ENCODE measurements at regions not wholly inside any gene's neighbourhood (a gene's known extent, or its start where the extent isn't known, plus 50 kb on each side); places are given as distances from the start of the nearest gene placed in this dataset.

GRCh38 chr6:98695091-98695801 is 139.1 kb upstream of the POU3F2 start:
- Histone ChIP-seq H3K27ac (no peak overlapping the region), H3K36me3 (no peaks in the 10 kb centered on the region), H3K4me3 (no peak overlapping the region), H3K4me1 (no peaks in the 10 kb centered on the region), H3K9me3 (no peaks in the 10 kb centered on the region), H3K27me3 (no peaks in the 10 kb centered on the region)
- 71 to 75% methylated on average over 7 of the region's 7 CpGs for WGBS, 2 donors
- intact Hi-C loops (cut with DNase I), result no loop called here
- TF ChIP-seq POLR2AphosphoS5 (IDR thresholded peaks at IDR 0.05) (no peak), CTCF (IDR thresholded peaks at IDR 0.05) (no peak), POLR2A (IDR thresholded peaks at IDR 0.05) (no peak), EP300 (IDR thresholded peaks at IDR 0.05) (no peak)
- no peak for DNase-seq

GRCh38 chr6:98711380-98711779 is 123.0 kb upstream of the POU3F2 start:
- no peak overlapping the region for H3K27ac ChIP-seq

DNA sequence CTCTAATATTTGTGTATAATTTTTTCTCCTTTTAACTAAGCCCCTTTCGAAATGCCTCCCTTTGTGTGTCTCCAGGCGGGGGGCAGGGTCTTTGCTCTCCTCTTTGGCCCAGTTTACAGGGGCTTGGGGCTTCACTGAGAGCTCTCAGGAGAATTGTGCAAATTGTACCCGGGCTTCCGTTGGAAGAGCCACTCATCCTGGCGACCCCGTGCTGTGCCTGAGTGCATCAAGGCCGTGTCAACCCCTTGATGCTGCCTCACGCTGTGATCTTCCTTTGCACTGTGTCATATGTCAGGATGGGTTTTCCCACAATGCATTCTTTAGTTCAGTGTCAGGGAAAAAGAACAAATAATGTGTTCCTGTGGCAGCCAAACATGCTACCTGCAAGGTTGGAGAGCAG is 118.0 kb upstream of the POU3F2 start:
- no peak for DNase-seq
- Histone ChIP-seq H3K27ac (no peak overlapping the region), H3K27me3 (no peaks in the 10 kb centered on the region), H3K4me3 (no peak overlapping the region), H3K36me3 (no peaks in the 10 kb centered on the region), H3K4me1 (no peaks in the 10 kb centered on the region), H3K9me3 (no peaks in the 10 kb centered on the region)
- intact Hi-C loops (cut with DNase I), result no loop called here
- TF ChIP-seq CTCF (IDR thresholded peaks at IDR 0.05), result no peak
- TF ChIP-seq POLR2AphosphoS5 (IDR thresholded peaks at IDR 0.05), result no peak
- no peak for TF ChIP-seq EP300 (IDR thresholded peaks at IDR 0.05)
- TF ChIP-seq POLR2A (IDR thresholded peaks at IDR 0.05), result no peak
- WGBS, 2 donors, result 10 to 16% methylated on average over 8 of the region's 8 CpGs

More at GRCh38 chr6:98711380-98711779, 123.0 kb upstream of the POU3F2 start:
- no peaks in the 10 kb centered on the region for H3K36me3 ChIP-seq
- no peaks in the 10 kb centered on the region for H3K9me3 ChIP-seq
- no peaks in the 10 kb centered on the region for H3K4me1 ChIP-seq
- H3K27me3 ChIP-seq, result no peaks in the 10 kb centered on the region
- no peak overlapping the region for H3K4me3 ChIP-seq
- intact Hi-C loops (cut with DNase I), result no loop called here
- no peak for DNase-seq
- TF ChIP-seq EP300 (IDR thresholded peaks at IDR 0.05) (no peak), CTCF (IDR thresholded peaks at IDR 0.05) (no peak), POLR2A (IDR thresholded peaks at IDR 0.05) (no peak), POLR2AphosphoS5 (IDR thresholded peaks at IDR 0.05) (no peak)

DNA sequence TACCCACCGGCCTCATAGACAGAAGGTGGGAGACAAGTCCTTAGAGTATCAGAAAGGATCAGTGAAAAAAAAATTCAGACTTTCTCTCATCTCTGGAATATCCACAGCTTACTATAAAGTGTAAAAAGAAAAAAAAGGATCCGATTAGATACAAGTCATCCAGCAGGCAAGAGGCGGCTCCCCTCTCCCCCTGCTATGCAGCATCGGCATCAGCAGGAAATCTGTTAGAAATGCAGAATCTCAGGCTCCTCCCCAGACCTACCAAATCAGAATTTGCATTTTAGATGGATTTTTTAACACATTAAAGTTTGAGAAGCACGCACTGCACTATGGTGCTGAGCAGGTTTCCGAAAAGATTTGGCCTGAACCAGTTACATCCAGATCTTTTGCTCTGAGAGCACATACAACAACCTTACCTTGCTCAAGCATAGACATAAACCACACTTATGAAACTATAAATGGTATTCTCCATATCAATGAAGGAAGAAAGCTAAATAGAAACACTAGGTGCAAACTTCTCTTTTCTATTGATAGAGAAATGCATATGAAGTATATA is 117.0 kb upstream of the POU3F2 start:
- 50 to 62% methylated on average over 6 of the region's 6 CpGs for WGBS, 2 donors
- H3K4me3 ChIP-seq, result no peak overlapping the region
- no peak overlapping the region for H3K27ac ChIP-seq
- no peaks in the 10 kb centered on the region for H3K27me3 ChIP-seq
- H3K4me1 ChIP-seq, result no peaks in the 10 kb centered on the region
- TF ChIP-seq EP300 (IDR thresholded peaks at IDR 0.05) (no peak), POLR2A (IDR thresholded peaks at IDR 0.05) (no peak), CTCF (IDR thresholded peaks at IDR 0.05) (no peak), POLR2AphosphoS5 (IDR thresholded peaks at IDR 0.05) (no peak)
- H3K9me3 ChIP-seq, result no peaks in the 10 kb centered on the region
- H3K36me3 ChIP-seq, result no peaks in the 10 kb centered on the region
- intact Hi-C loops (cut with DNase I), result no loop called here
- no peak for DNase-seq

- H3K27me3 ChIP-seq, result no peaks in the 10 kb centered on the region
- no peak overlapping the region for H3K27ac ChIP-seq
- no peak for DNase-seq
- intact Hi-C loops (cut with DNase I), result no loop called here
- H3K4me3 ChIP-seq, result no peak overlapping the region
- no peak for TF ChIP-seq EP300 (IDR thresholded peaks at IDR 0.05)
- no peak for TF ChIP-seq CTCF (IDR thresholded peaks at IDR 0.05)
- TF ChIP-seq POLR2A (IDR thresholded peaks at IDR 0.05), result no peak
- TF ChIP-seq POLR2AphosphoS5 (IDR thresholded peaks at IDR 0.05), result no peak
- WGBS, 2 donors, result 57 to 69% methylated on average over 2 of the region's 2 CpGs
- no peaks in the 10 kb centered on the region for H3K9me3 ChIP-seq
- no peaks in the 10 kb centered on the region for H3K36me3 ChIP-seq
- H3K4me1 ChIP-seq, result no peaks in the 10 kb centered on the region
These were observed 116.4 kb upstream of the POU3F2 start for GRCh38 chr6:98717988-98718387.

Data from sigmoid colon (tissue), 6 donors.